ENCODE measurements at regions not wholly inside any gene's neighbourhood (a gene's known extent, or its start where the extent isn't known, plus 50 kb on each side); places are given as distances from the start of the nearest gene placed in this dataset.

DNA sequence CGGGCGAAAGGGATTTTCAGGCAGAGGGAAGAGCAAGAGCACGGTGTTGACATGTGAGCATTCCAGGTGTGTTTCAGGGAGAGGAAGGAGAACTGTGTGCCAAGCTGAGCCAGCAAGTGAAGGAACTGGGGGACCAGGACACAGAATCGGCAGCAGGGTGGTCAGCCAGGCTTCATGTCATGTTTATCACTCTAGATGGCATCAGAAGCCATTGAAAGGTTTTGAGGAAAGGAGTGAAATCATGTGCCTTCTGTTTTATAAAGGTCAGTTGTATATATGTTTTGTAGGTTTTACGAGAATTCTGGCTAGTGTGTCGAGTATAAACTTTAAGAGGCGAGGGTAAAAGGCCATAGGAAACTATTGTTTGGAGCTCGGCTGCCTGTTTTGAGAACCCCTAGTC, 682.3 kb downstream of the TRIML1 start:
- TF ChIP-seq, protein P1, sequence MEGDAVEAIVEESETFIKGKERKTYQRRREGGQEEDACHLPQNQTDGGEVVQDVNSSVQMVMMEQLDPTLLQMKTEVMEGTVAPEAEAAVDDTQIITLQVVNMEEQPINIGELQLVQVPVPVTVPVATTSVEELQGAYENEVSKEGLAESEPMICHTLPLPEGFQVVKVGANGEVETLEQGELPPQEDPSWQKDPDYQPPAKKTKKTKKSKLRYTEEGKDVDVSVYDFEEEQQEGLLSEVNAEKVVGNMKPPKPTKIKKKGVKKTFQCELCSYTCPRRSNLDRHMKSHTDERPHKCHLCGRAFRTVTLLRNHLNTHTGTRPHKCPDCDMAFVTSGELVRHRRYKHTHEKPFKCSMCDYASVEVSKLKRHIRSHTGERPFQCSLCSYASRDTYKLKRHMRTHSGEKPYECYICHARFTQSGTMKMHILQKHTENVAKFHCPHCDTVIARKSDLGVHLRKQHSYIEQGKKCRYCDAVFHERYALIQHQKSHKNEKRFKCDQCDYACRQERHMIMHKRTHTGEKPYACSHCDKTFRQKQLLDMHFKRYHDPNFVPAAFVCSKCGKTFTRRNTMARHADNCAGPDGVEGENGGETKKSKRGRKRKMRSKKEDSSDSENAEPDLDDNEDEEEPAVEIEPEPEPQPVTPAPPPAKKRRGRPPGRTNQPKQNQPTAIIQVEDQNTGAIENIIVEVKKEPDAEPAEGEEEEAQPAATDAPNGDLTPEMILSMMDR (IDR thresholded peaks at IDR 0.05 in 8 of 11, conservative IDR thresholded peaks at IDR 0.05 in 3 of 11): no peak
- no peak for TF ChIP-seq POLR2A (IDR thresholded peaks at IDR 0.05)

Data from spleen (tissue), 7 donors.